OCI-LY7 (cell line): ENCODE measurements at regions not wholly inside any gene's neighbourhood (a gene's known extent, or its start where the extent isn't known, plus 50 kb on each side); places are given as distances from the start of the nearest gene placed in this dataset. TPM values are rescaled to one million over a fixed set of nuclear protein-coding genes. Genes with fewer than 3 reads are reported as not detected.
A peak's percentile ranks its signal among the peaks of the same experiment; 100 is the strongest.

Source experiments
- BruUV-seq: library from RNA; stranded (reverse); fragments of 400-500 nt; replicated peaks from 2 replicates; lab custom pipeline; 2021; lab: Mats Ljungman, UMichigan
- CTCF ChIA-PET: fragments of 300-600 bp; sonication (Branson Sonifier 250); formaldehyde crosslinking; loops from one replicate; lab custom pipeline; 2022; ENCODE audit warnings: antibody characterized with exemption; ENCODE audit not compliant: unreplicated experiment; lab: Charles Lee
- POLR2A ChIA-PET: fragments of 300-600 bp; sonication (Branson Sonifier 250); formaldehyde crosslinking; loops from one replicate; lab custom pipeline; 2022; ENCODE audit warnings: antibody characterized with exemption; lab: Charles Lee
- DNase-seq: peaks from one replicate; pipeline ENCODE4 v3.0.0-alpha.2; 2015; ENCODE audit warnings: low spot score
- H2AFZ ChIP-seq: fragments of 200-600 bp; sonication (generic), shearing (Covaris generic); 2 replicates; pipeline ENCODE4 v1.6.1; 2014; ENCODE audit warnings: mild to moderate bottlenecking, antibody characterized with exemption, low read length, moderate library complexity
- H3K27ac ChIP-seq: fragments of 200-600 bp; sonication (generic); 2 replicates; pipeline ENCODE4 v1.5.1; 2014; ENCODE audit warnings: mixed run types, low read depth, mild to moderate bottlenecking, moderate library complexity, low read length, inconsistent platforms; ENCODE audit not compliant: poor library complexity, severe bottlenecking
- H3K36me3 ChIP-seq: fragments of 200-600 bp; sonication (generic); 2 replicates; pipeline ENCODE4 v1.6.1; 2014; ENCODE audit warnings: mild to moderate bottlenecking, antibody characterized with exemption, low read length, moderate library complexity, mixed read lengths; ENCODE audit not compliant: insufficient read depth
- H3K4me1 ChIP-seq: fragments of 200-600 bp; sonication (generic); 2 replicates; pipeline ENCODE4 v1.5.1; 2014; ENCODE audit warnings: mild to moderate bottlenecking, low read length; ENCODE audit not compliant: insufficient read depth, poor library complexity, severe bottlenecking
- H3K4me2 ChIP-seq: fragments of 200-600 bp; sonication (generic); 2 replicates; pipeline ENCODE4 v1.6.1; 2014; ENCODE audit warnings: mild to moderate bottlenecking, low read length
- H3K4me3 ChIP-seq: fragments of 200-600 bp; sonication (generic); 2 replicates; pipeline ENCODE4 v1.5.1; 2014; ENCODE audit warnings: mild to moderate bottlenecking, low read depth, low read length; ENCODE audit not compliant: poor library complexity, severe bottlenecking
- H3K79me2 ChIP-seq: fragments of 200-600 bp; sonication (generic); 2 replicates; pipeline ENCODE4 v1.6.1; 2016; ENCODE audit warnings: low read depth, mild to moderate bottlenecking, low read length, moderate library complexity, mixed read lengths; ENCODE audit not compliant: insufficient read depth
- H3K9me2 ChIP-seq: fragments of 200-600 bp; sonication (generic); 2 replicates; pipeline ENCODE4 v1.6.1; 2016; ENCODE audit warnings: mild to moderate bottlenecking, low read length, mixed read lengths; ENCODE audit not compliant: insufficient read depth
- H3K9me3 ChIP-seq: fragments of 200-600 bp; sonication (generic); 2 replicates; pipeline ENCODE4 v1.6.1; 2014; ENCODE audit warnings: mild to moderate bottlenecking, mixed run types, low read length, mixed read lengths
- H4K20me1 ChIP-seq: fragments of 200-600 bp; sonication (generic); 2 replicates; pipeline ENCODE4 v1.6.1; 2014; ENCODE audit warnings: mild to moderate bottlenecking, antibody characterized with exemption, low read length, moderate library complexity, mixed read lengths; ENCODE audit not compliant: insufficient read depth
- EZH2phosphoT487 ChIP-seq: fragments of 200-600 bp; sonication (generic); IDR thresholded peaks from 2 replicates; pipeline ENCODE4 v1.6.1; 2018; ENCODE audit warnings: low read depth, borderline replicate concordance, mild to moderate bottlenecking, mixed run types, antibody characterized with exemption, low read length, moderate library complexity, mixed read lengths
- intact Hi-C: fragments of 100-400 bp; cut with micrococcal nuclease; formaldehyde crosslinking; loops from one replicate; pipeline ENCODE4 v1.10.0; 2022; ENCODE audit not compliant: unreplicated experiment
- small RNA-seq: library from RNA; depleted of rRNA; stranded (forward); fragments of <200 nt; gene quantifications from one replicate; pipeline ENCODE3, GENCODE V24; 2014
- TF ChIP-seq, protein P1 (sequence below): fragments of 200-600 bp; sonication (generic); conservative IDR thresholded peaks from 2 replicates; pipeline ENCODE4 v1.5.1; 2014; ENCODE audit warnings: mild to moderate bottlenecking, antibody characterized with exemption, low read length, moderate library complexity, mixed read lengths

DNA sequence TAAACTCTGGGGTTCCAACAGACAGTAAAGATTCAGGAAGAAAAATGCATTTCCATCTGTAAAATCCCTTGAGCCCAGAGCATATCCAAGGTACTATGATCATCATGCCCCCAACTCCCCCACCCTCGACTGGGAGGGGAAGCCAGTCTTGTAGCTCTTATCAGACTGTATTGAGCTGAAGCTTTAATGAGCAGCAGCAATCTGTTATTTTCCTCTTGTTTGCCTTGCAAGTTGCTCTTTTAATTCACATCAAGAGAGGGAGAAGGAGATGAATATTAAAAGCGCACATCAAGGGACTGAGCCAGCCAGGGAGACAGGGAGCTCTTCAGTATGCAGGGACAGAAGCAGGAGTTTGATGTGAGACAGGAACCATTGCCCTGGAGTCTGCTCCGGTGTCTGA, 52.5 kb upstream of the KCNA3 start:
- Histone ChIP-seq H3K4me2 (peak overlapping the region; percentile 86), H3K9me3 (no peaks in the 10 kb centered on the region), H3K79me2 (no peaks in the 10 kb centered on the region), H3K36me3 (no peaks in the 10 kb centered on the region), H3K4me1 (peaks cover 35% of the 10 kb centered on the region), H3K27ac (peak overlapping the region; percentile 75), H3K9me2 (0 out of 2 replicates have a peak, but pooled peaks cover 4% of the 10 kb centered on the region), H4K20me1 (no peaks in the 10 kb centered on the region), H3K4me3 (peak overlapping the region; percentile 56), H2AFZ (peak overlapping the region; percentile 92)
- BruUV-seq = no TSS peak
- POLR2A ChIA-PET = interaction anchor here (0.7 to 2.1 kb wide), 17 partner anchors 15 to 1060 kb away, joined by 3 to 9 read pairs (median 3); partner anchors contain the start of gene KCNA3
- CTCF ChIA-PET = interaction anchor here (0.5 kb wide), 1 partner anchor 11 kb away, joined by 3 read pairs; no protein-coding TSS in a partner anchor
- intact Hi-C loops = loop anchor here (2.0 kb wide), 1 partner anchor 52 kb away; the partner anchor contains the start of gene KCNA3
- TF ChIP-seq, protein P1, sequence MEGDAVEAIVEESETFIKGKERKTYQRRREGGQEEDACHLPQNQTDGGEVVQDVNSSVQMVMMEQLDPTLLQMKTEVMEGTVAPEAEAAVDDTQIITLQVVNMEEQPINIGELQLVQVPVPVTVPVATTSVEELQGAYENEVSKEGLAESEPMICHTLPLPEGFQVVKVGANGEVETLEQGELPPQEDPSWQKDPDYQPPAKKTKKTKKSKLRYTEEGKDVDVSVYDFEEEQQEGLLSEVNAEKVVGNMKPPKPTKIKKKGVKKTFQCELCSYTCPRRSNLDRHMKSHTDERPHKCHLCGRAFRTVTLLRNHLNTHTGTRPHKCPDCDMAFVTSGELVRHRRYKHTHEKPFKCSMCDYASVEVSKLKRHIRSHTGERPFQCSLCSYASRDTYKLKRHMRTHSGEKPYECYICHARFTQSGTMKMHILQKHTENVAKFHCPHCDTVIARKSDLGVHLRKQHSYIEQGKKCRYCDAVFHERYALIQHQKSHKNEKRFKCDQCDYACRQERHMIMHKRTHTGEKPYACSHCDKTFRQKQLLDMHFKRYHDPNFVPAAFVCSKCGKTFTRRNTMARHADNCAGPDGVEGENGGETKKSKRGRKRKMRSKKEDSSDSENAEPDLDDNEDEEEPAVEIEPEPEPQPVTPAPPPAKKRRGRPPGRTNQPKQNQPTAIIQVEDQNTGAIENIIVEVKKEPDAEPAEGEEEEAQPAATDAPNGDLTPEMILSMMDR = no peak
- TF ChIP-seq EZH2phosphoT487 = no peak
- peak; percentile 6 for DNase-seq

DNA sequence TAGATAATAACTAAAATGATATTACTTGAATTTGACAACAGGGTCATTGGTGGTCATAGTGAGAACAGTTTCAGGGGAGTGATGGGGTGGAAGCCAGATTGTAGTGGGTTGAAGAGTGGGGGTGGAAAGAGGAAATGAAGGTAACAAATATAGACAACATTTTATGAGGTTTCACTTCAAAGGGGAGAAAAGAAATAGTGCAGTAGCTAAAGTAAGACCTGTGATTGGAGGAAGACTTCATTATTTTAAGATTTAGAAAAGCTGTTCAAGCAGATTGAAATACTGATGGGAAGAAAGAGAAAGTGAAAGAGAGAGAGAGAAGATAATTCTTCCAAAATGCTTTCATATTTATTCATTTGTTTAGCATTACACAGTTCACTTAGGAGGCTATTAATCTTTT, 52.0 kb upstream of the KCNA3 start:
- peaks cover 35% of the 10 kb centered on the region for H3K4me1 ChIP-seq
- peak; percentile 66 for DNase-seq
- TF ChIP-seq, protein P1 = no peak
- TF ChIP-seq EZH2phosphoT487 = no peak
- peak overlapping the region; percentile 75 for H3K27ac ChIP-seq
- H3K36me3 ChIP-seq = no peaks in the 10 kb centered on the region
- CTCF ChIA-PET = interaction anchor here (0.5 kb wide), 1 partner anchor 11 kb away, joined by 3 read pairs; no protein-coding TSS in a partner anchor
- H2AFZ ChIP-seq = peak overlapping the region; percentile 92
- 0 out of 2 replicates have a peak, but pooled peaks cover 4% of the 10 kb centered on the region for H3K9me2 ChIP-seq
- POLR2A ChIA-PET = interaction anchor here (0.6 to 2.1 kb wide), 15 partner anchors 15 to 351 kb away, joined by 3 to 9 read pairs (median 4); partner anchors contain the start of gene KCNA3
- H3K79me2 ChIP-seq = no peaks in the 10 kb centered on the region
- BruUV-seq = no TSS peak
- H3K9me3 ChIP-seq = no peaks in the 10 kb centered on the region
- H3K4me3 ChIP-seq = peak overlapping the region; percentile 56
- no peaks in the 10 kb centered on the region for H4K20me1 ChIP-seq
- intact Hi-C loops = loop anchor here (2.0 kb wide), 1 partner anchor 52 kb away; the partner anchor contains the start of gene KCNA3
- peak overlapping the region; percentile 86 for H3K4me2 ChIP-seq

Small RNAs in the stretch of these regions (small RNA-seq; reads per million reads assigned to genes)
- not detected for gene RF00019
